OCI-LY3 (cell line): ENCODE measurements at regions not wholly inside any gene's neighbourhood (a gene's known extent, or its start where the extent isn't known, plus 50 kb on each side); places are given as distances from the start of the nearest gene placed in this dataset.

ENCODE experiments used
- H2AFZ ChIP-seq: fragments of 200-600, 300-600 bp; shearing (Covaris generic); 2 replicates; pipeline ENCODE4 v1.6.0; 2014; ENCODE audit warnings: antibody characterized with exemption, low read depth, low read length
- H3K27ac ChIP-seq: fragments of 200-600, 300-600 bp; sonication (generic); 2 replicates; pipeline ENCODE4 v1.5.1; 2014; ENCODE audit warnings: mild to moderate bottlenecking, low read length, moderate library complexity, mixed read lengths
- H3K27me3 ChIP-seq: fragments of 200-600, 300-600 bp; sonication (generic); 2 replicates; pipeline ENCODE4 v1.6.1; 2014; ENCODE audit warnings: low read depth, low read length, mixed read lengths
- H3K36me3 ChIP-seq: fragments of 200-600, 300-600 bp; sonication (generic); replicated peaks from 2 replicates; pipeline ENCODE3; 2014; ENCODE audit warnings: low read depth, low read length, mixed read lengths
- H3K4me1 ChIP-seq: fragments of 300-600, 200-600 bp; sonication (generic); 2 replicates; pipeline ENCODE4 v1.6.1; 2014; ENCODE audit warnings: low read length, mixed read lengths
- H3K4me2 ChIP-seq: fragments of 200-600, 300-600 bp; sonication (generic); 2 replicates; pipeline ENCODE4 v1.6.1; 2014; ENCODE audit warnings: low read length, mixed read lengths
- H3K4me3 ChIP-seq: fragments of 300-600, 200-600 bp; sonication (generic); 2 replicates; pipeline ENCODE4 v1.5.1; 2014; ENCODE audit warnings: antibody characterized with exemption, mild to moderate bottlenecking, low read length, moderate library complexity
- H3K79me2 ChIP-seq: fragments of 300-600, 200-600 bp; shearing (Covaris generic); 2 replicates; pipeline ENCODE4 v1.6.1; 2014; ENCODE audit warnings: mild to moderate bottlenecking, low read length, mixed read lengths
- H3K9ac ChIP-seq: fragments of 300-600, 200-600 bp; shearing (Covaris generic); 2 replicates; pipeline ENCODE4 v1.6.0; 2014; ENCODE audit warnings: mild to moderate bottlenecking, low read length, moderate library complexity
- H3K9me3 ChIP-seq: fragments of 200-600, 300-600 bp; shearing (Covaris generic); 2 replicates; pipeline ENCODE4 v1.6.1; 2014; ENCODE audit warnings: low read length, mixed read lengths; ENCODE audit not compliant: insufficient read depth
- H4K20me1 ChIP-seq: fragments of 200-600, 300-600 bp; sonication (generic); 2 replicates; pipeline ENCODE4 v1.6.1; 2016; ENCODE audit warnings: low read length, mixed read lengths; ENCODE audit not compliant: insufficient read depth
- CTCF ChIP-seq: fragments of 200-600, 300-600 bp; sonication (generic); IDR thresholded peaks from 2 replicates; pipeline ENCODE4 v1.5.1; 2014; ENCODE audit warnings: antibody characterized with exemption, low read length, low read depth
- EZH2phosphoT487 ChIP-seq: fragments of 200-600 bp; shearing (Covaris generic); IDR thresholded peaks from 2 replicates; pipeline ENCODE4 v1.6.1; 2018; ENCODE audit warnings: antibody characterized with exemption, mixed run types, low read depth

DNA sequence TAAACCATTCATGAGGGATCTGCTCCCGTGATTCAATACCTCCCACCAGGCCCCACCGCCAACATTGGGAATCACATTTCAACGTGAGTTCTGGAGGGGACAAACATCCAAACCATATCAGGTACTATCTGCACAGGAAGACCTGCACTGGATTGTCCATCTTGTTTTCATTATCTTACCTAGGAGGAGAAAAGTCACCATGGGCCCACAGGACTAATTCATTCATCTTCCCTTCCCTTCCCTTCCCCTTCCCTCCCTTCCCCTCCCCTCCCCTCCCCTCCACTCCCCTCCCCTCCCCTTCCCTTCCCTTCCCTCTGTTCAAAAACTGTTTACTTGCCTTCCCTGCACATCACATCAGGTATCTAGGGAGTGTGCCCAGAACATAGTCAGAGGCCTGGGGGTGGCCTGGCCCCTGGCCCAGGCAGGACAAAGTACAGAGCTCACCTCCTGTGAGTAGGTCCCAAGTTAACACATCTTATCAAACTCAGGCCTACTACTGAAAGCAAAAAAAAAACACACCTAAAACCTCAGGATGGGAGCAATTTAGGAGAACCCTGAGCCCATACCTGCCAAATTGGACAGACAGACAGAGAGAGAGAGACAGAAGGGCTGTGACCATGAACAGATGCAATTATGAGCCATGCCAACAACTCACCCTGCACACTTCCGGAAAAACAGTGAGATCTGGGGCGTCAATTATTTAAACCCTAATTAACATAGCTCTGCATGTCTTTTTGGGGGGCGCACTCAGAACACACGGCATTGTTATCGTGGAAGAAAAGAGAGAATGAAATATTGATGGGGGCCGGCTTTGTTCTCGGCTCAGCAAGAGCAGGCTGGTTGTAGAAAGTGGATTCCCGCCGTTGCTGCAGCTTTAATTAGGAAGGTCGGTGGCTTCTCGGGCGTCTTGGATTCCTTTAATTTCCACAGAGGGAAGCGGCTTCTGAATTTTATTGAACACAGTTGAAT is 151.2 kb downstream of the IRX5 start:
- H3K9me3 ChIP-seq, result no peaks in the 10 kb centered on the region
- no peaks in the 10 kb centered on the region for H3K36me3 ChIP-seq
- H3K4me3 ChIP-seq, result no peak overlapping the region
- H3K4me1 ChIP-seq, result no peaks in the 10 kb centered on the region
- H3K79me2 ChIP-seq, result no peaks in the 10 kb centered on the region
- H3K4me2 ChIP-seq, result no peak overlapping the region
- TF ChIP-seq EZH2phosphoT487 (no peak), CTCF (no peak)
- H3K9ac ChIP-seq, result no peak overlapping the region
- H4K20me1 ChIP-seq, result no peaks in the 10 kb centered on the region
- no peak overlapping the region for H2AFZ ChIP-seq
- H3K27ac ChIP-seq, result no peak overlapping the region
- H3K27me3 ChIP-seq, result no peaks in the 10 kb centered on the region

- Histone ChIP-seq H3K27ac (no peak overlapping the region), H3K79me2 (no peaks in the 10 kb centered on the region), H3K27me3 (no peaks in the 10 kb centered on the region), H3K4me1 (no peaks in the 10 kb centered on the region), H4K20me1 (no peaks in the 10 kb centered on the region), H3K36me3 (no peaks in the 10 kb centered on the region), H2AFZ (no peak overlapping the region), H3K9ac (no peak overlapping the region), H3K4me3 (no peak overlapping the region), H3K9me3 (no peaks in the 10 kb centered on the region), H3K4me2 (no peak overlapping the region)
- TF ChIP-seq EZH2phosphoT487 (no peak), CTCF (no peak)
Observed at GRCh38 chr16:55082591-55082976, 151.9 kb downstream of the IRX5 start.

DNA sequence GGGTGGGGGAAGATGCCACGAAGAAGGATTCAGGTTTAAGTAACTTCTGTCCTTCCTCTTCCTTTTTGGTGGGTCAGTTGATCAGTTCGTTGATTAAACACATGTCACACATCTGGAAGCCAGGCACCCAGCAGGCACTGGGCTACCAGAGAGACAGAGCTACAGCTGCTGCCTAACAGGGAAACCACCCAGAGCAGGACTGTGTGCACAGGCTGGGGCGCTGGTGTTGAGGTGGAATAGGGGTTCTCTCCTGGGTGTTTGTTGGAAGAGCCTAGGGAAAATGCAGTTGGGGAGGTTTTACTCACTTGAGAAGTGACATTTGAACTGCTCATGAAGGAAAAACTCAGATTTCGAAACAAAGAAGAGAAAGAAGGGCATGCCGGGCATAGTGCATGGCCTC is 152.4 kb downstream of the IRX5 start:
- no peak overlapping the region for H3K4me2 ChIP-seq
- H2AFZ ChIP-seq, result no peak overlapping the region
- no peaks in the 10 kb centered on the region for H3K9me3 ChIP-seq
- no peak overlapping the region for H3K4me3 ChIP-seq
- H4K20me1 ChIP-seq, result no peaks in the 10 kb centered on the region
- no peak overlapping the region for H3K9ac ChIP-seq
- H3K4me1 ChIP-seq, result no peaks in the 10 kb centered on the region
- no peak overlapping the region for H3K27ac ChIP-seq
- H3K27me3 ChIP-seq, result no peaks in the 10 kb centered on the region
- TF ChIP-seq CTCF, result no peak
- TF ChIP-seq EZH2phosphoT487, result no peak
- no peaks in the 10 kb centered on the region for H3K36me3 ChIP-seq
- H3K79me2 ChIP-seq, result no peaks in the 10 kb centered on the region

GRCh38 chr16:55088098-55088497 is 157.4 kb downstream of the IRX5 start:
- Histone ChIP-seq H2AFZ (no peak overlapping the region), H3K9me3 (no peaks in the 10 kb centered on the region), H3K4me3 (no peak overlapping the region), H4K20me1 (no peaks in the 10 kb centered on the region), H3K27me3 (no peaks in the 10 kb centered on the region), H3K79me2 (no peaks in the 10 kb centered on the region), H3K9ac (no peak overlapping the region), H3K27ac (no peak overlapping the region), H3K4me2 (no peak overlapping the region), H3K36me3 (no peaks in the 10 kb centered on the region), H3K4me1 (no peaks in the 10 kb centered on the region)
- TF ChIP-seq EZH2phosphoT487 (no peak), CTCF (no peak)
